ENCODE measurements at regions not wholly inside any gene's neighbourhood (a gene's known extent, or its start where the extent isn't known, plus 50 kb on each side); places are given as distances from the start of the nearest gene placed in this dataset.

- Histone ChIP-seq H3K27ac (ENCODE audit: low read depth, low read length) (peak overlapping the region; percentile 53), H3K4me2 (ENCODE audit: low read length) (peak overlapping the region; percentile 49), H4K20me1 (ENCODE audit: insufficient read depth, low read length) (no peaks in the 10 kb centered on the region), H3K27me3 (ENCODE audit: insufficient read depth, low read length) (no peaks in the 10 kb centered on the region), H3K4me3 (ENCODE audit: insufficient read depth, low read depth, low read length) (no peak overlapping the region), H3K79me2 (ENCODE audit: insufficient read depth, low read length) (no peaks in the 10 kb centered on the region), H3K36me3 (ENCODE audit: insufficient read depth, low read length) (no peaks in the 10 kb centered on the region), H3K9ac (ENCODE audit: low read length) (peak overlapping the region; percentile 32), H3K4me1 (ENCODE audit: insufficient read depth, low read length) (peaks cover 15% of the 10 kb centered on the region), H2AFZ (ENCODE audit: low read depth, low read length) (peak overlapping the region; percentile 6), H3K9me3 (ENCODE audit: insufficient read depth, low read depth, low read length) (no peaks in the 10 kb centered on the region)
- Mint-ChIP-seq H3K9me3 (ENCODE audit: unreplicated experiment) (peaks cover 2% of the 10 kb centered on the region), H3K36me3 (ENCODE audit: low read depth, unreplicated experiment) (no peaks in the 10 kb centered on the region), H3K27me3 (ENCODE audit: low read depth, unreplicated experiment) (no peaks in the 10 kb centered on the region), H3K4me3 (ENCODE audit: unreplicated experiment) (peak overlapping the region; percentile 40), H3K27ac (ENCODE audit: unreplicated experiment) (peak overlapping the region; percentile 91), H3K4me1 (ENCODE audit: low read depth, unreplicated experiment) (peaks cover 21% of the 10 kb centered on the region)
- FAIRE-seq (peak; percentile 72), DNase-seq (ENCODE audit: low read depth) (peak; percentile 75)
- TF ChIP-seq EZH2 (IDR thresholded peaks at IDR 0.05; ENCODE audit: insufficient read depth, low read length) (no peak), CTCF (IDR thresholded peaks at IDR 0.05; ENCODE audit: insufficient read depth, low read depth, low read length) (no peak)
Observed at GRCh38 chr15:36469311-36469966, 110.0 kb upstream of the CDIN1 start.

GRCh38 chr15:36472672-36473071 lies 106.8 kb upstream of the CDIN1 start:
- Mint-ChIP-seq H3K4me1 (ENCODE audit: low read depth, unreplicated experiment) (peaks cover 21% of the 10 kb centered on the region), H3K36me3 (ENCODE audit: low read depth, unreplicated experiment) (no peaks in the 10 kb centered on the region), H3K4me3 (ENCODE audit: unreplicated experiment) (no peak overlapping the region), H3K27ac (ENCODE audit: unreplicated experiment) (no peak overlapping the region), H3K9me3 (ENCODE audit: unreplicated experiment) (no peaks in the 10 kb centered on the region), H3K27me3 (ENCODE audit: low read depth, unreplicated experiment) (no peaks in the 10 kb centered on the region)
- Histone ChIP-seq H3K4me2 (ENCODE audit: low read length) (no peak overlapping the region), H3K27ac (ENCODE audit: low read depth, low read length) (no peak overlapping the region), H4K20me1 (ENCODE audit: insufficient read depth, low read length) (no peaks in the 10 kb centered on the region), H3K9ac (ENCODE audit: low read length) (no peak overlapping the region), H2AFZ (ENCODE audit: low read depth, low read length) (no peak overlapping the region), H3K4me3 (ENCODE audit: insufficient read depth, low read depth, low read length) (no peak overlapping the region), H3K36me3 (ENCODE audit: insufficient read depth, low read length) (no peaks in the 10 kb centered on the region), H3K27me3 (ENCODE audit: insufficient read depth, low read length) (no peaks in the 10 kb centered on the region), H3K4me1 (ENCODE audit: insufficient read depth, low read length) (peaks cover 15% of the 10 kb centered on the region), H3K79me2 (ENCODE audit: insufficient read depth, low read length) (no peaks in the 10 kb centered on the region), H3K9me3 (ENCODE audit: insufficient read depth, low read depth, low read length) (no peaks in the 10 kb centered on the region)
- DNase-seq (ENCODE audit: low read depth) (peak; percentile 16), FAIRE-seq (peak; percentile 50)
- TF ChIP-seq CTCF (IDR thresholded peaks at IDR 0.05; ENCODE audit: insufficient read depth, low read depth, low read length) (no peak), EZH2 (IDR thresholded peaks at IDR 0.05; ENCODE audit: insufficient read depth, low read length) (no peak)

- Histone ChIP-seq H3K9me3 (ENCODE audit: insufficient read depth, low read depth, low read length) (no peaks in the 10 kb centered on the region), H3K36me3 (ENCODE audit: insufficient read depth, low read length) (no peaks in the 10 kb centered on the region), H3K9ac (ENCODE audit: low read length) (no peak overlapping the region), H2AFZ (ENCODE audit: low read depth, low read length) (no peak overlapping the region), H3K4me3 (ENCODE audit: insufficient read depth, low read depth, low read length) (no peak overlapping the region), H3K4me1 (ENCODE audit: insufficient read depth, low read length) (no peaks in the 10 kb centered on the region), H4K20me1 (ENCODE audit: insufficient read depth, low read length) (no peaks in the 10 kb centered on the region), H3K27ac (ENCODE audit: low read depth, low read length) (no peak overlapping the region), H3K4me2 (ENCODE audit: low read length) (no peak overlapping the region), H3K27me3 (ENCODE audit: insufficient read depth, low read length) (no peaks in the 10 kb centered on the region), H3K79me2 (ENCODE audit: insufficient read depth, low read length) (no peaks in the 10 kb centered on the region)
- H3K9me3 Mint-ChIP-seq (ENCODE audit: unreplicated experiment) = peaks cover 5% of the 10 kb centered on the region
- DNase-seq (ENCODE audit: low read depth) (no peak), FAIRE-seq (no peak)
- H3K27ac Mint-ChIP-seq (ENCODE audit: unreplicated experiment) = no peak overlapping the region
- H3K4me1 Mint-ChIP-seq (ENCODE audit: low read depth, unreplicated experiment) = no peaks in the 10 kb centered on the region
- no peaks in the 10 kb centered on the region for H3K27me3 Mint-ChIP-seq (ENCODE audit: low read depth, unreplicated experiment)
- no peak for TF ChIP-seq CTCF (IDR thresholded peaks at IDR 0.05; ENCODE audit: insufficient read depth, low read depth, low read length)
- TF ChIP-seq EZH2 (IDR thresholded peaks at IDR 0.05; ENCODE audit: insufficient read depth, low read length) = no peak
- H3K4me3 Mint-ChIP-seq (ENCODE audit: unreplicated experiment) = no peak overlapping the region
- no peaks in the 10 kb centered on the region for H3K36me3 Mint-ChIP-seq (ENCODE audit: low read depth, unreplicated experiment)
Observed at GRCh38 chr15:36478561-36478960, 100.9 kb upstream of the CDIN1 start.

Measured in astrocyte (in vitro differentiated cells and primary cell).